WTC11 (cell line): ENCODE measurements at regions not wholly inside any gene's neighbourhood (a gene's known extent, or its start where the extent isn't known, plus 50 kb on each side); places are given as distances from the start of the nearest gene placed in this dataset.

ENCODE experiments used
- ATAC-seq: fragments of 200-7000 bp; cut with Tn5 transposase; 2 replicates; pipeline ENCODE4 v1.10.0; 2021; ENCODE audit warnings: mild to moderate bottlenecking, moderate library complexity
- CTCF ChIA-PET: fragments of 300-600 bp; sonication (Branson Sonifier 250); formaldehyde crosslinking; loops from one replicate; lab custom pipeline; 2021; ENCODE audit warnings: antibody characterized with exemption; lab: Charles Lee
- POLR2A ChIA-PET: fragments of 350-600 bp; sonication (Branson Sonifier 250); formaldehyde crosslinking; loops from one replicate; lab custom pipeline; 2021; ENCODE audit warnings: antibody characterized with exemption; lab: Charles Lee
- DNase-seq: peaks from one replicate; pipeline ENCODE4 v3.0.0; 2021; ENCODE audit warnings: low spot score
- H3K27ac Mint-ChIP-seq: 2 replicates; pipeline ENCODE4 v1.8.0; 2021; ENCODE audit warnings: mixed read lengths
- H3K27me3 Mint-ChIP-seq: 2 replicates; pipeline ENCODE4 v1.8.0; 2021; ENCODE audit warnings: low read depth, mild to moderate bottlenecking, moderate library complexity, mixed read lengths
- H3K36me3 Mint-ChIP-seq: 2 replicates; pipeline ENCODE4 v1.8.0; 2021; ENCODE audit warnings: mixed read lengths
- H3K4me1 Mint-ChIP-seq: 2 replicates; pipeline ENCODE4 v1.8.0; 2022; ENCODE audit warnings: mixed read lengths
- H3K4me3 Mint-ChIP-seq: 2 replicates; pipeline ENCODE4 v1.8.0; 2021; ENCODE audit warnings: mild to moderate bottlenecking, moderate library complexity, mixed read lengths
- H3K9me3 Mint-ChIP-seq: 2 replicates; pipeline ENCODE4 v1.8.0; 2021; ENCODE audit warnings: mixed read lengths
- ATF3 ChIP-seq: sonication (generic); formaldehyde crosslinking; conservative IDR thresholded peaks from 2 replicates; pipeline ENCODE4 v1.8.1; 2022; ENCODE audit warnings: mild to moderate bottlenecking, missing genetic modification reagents
- CDX4 ChIP-seq: fragments of 250-450 bp; sonication (Bioruptor Pico); IDR thresholded peaks from 2 replicates; pipeline ENCODE4 v1.9.0; 2021; ENCODE audit warnings: moderate library complexity, mild to moderate bottlenecking, inconsistent platforms, borderline replicate concordance
- E2F5 ChIP-seq: sonication (generic); formaldehyde crosslinking; IDR thresholded peaks from 2 replicates; pipeline ENCODE4 v1.8.1; 2022; ENCODE audit warnings: mild to moderate bottlenecking, moderate library complexity, missing genetic modification reagents
- ELF4 ChIP-seq: sonication (generic); formaldehyde crosslinking; IDR thresholded peaks from 2 replicates; pipeline ENCODE4 v1.8.1; 2022; ENCODE audit warnings: low read depth, mild to moderate bottlenecking, moderate library complexity, missing genetic modification reagents
- ERG ChIP-seq: fragments of 250-450 bp; sonication (Bioruptor Pico); IDR thresholded peaks from 2 replicates; pipeline ENCODE4 v1.8.0; 2021; ENCODE audit warnings: mild to moderate bottlenecking
- ETV6 ChIP-seq: sonication (generic); formaldehyde crosslinking; IDR thresholded peaks from 2 replicates; pipeline ENCODE4 v1.8.1; 2022; ENCODE audit warnings: mild to moderate bottlenecking, missing genetic modification reagents
- FOXP1 ChIP-seq: sonication (generic); formaldehyde crosslinking; IDR thresholded peaks from 2 replicates; pipeline ENCODE4 v1.8.0; 2022; ENCODE audit warnings: missing genetic modification reagents, mild to moderate bottlenecking, moderate library complexity, borderline replicate concordance
- HMGXB4 ChIP-seq: sonication (generic); formaldehyde crosslinking; IDR thresholded peaks from 2 replicates; pipeline ENCODE4 v1.8.1; 2023; ENCODE audit warnings: mild to moderate bottlenecking, moderate library complexity, missing genetic modification reagents
- IRF1 ChIP-seq: sonication (generic); formaldehyde crosslinking; IDR thresholded peaks from 2 replicates; pipeline ENCODE4 v1.8.0; 2023; ENCODE audit warnings: missing genetic modification reagents
- IRF2 ChIP-seq: sonication (generic); formaldehyde crosslinking; IDR thresholded peaks from 2 replicates; pipeline ENCODE4 v1.8.0; 2022; ENCODE audit warnings: low read depth, missing genetic modification reagents, borderline replicate concordance
- KAT7 ChIP-seq: sonication (generic); formaldehyde crosslinking; IDR thresholded peaks from 2 replicates; pipeline ENCODE4 v1.8.1; 2023; ENCODE audit warnings: missing genetic modification reagents, mild to moderate bottlenecking, borderline replicate concordance
- MAX ChIP-seq: sonication (generic); formaldehyde crosslinking; IDR thresholded peaks from 2 replicates; pipeline ENCODE4 v1.8.0; 2022; ENCODE audit warnings: mild to moderate bottlenecking, missing genetic modification reagents
- MLX ChIP-seq: sonication (generic); formaldehyde crosslinking; IDR thresholded peaks from 2 replicates; pipeline ENCODE4 v1.8.1; 2023; ENCODE audit warnings: mild to moderate bottlenecking, missing genetic modification reagents, moderate library complexity
- NFATC4 ChIP-seq: fragments of 250-450 bp; sonication (Bioruptor Pico); IDR thresholded peaks from 2 replicates; pipeline ENCODE4 v1.9.0; 2021; ENCODE audit warnings: mild to moderate bottlenecking
- NFE2L1 ChIP-seq: sonication (generic); formaldehyde crosslinking; IDR thresholded peaks from 2 replicates; pipeline ENCODE4 v1.8.1; 2023; ENCODE audit warnings: missing genetic modification reagents
- OVOL2 ChIP-seq: fragments of 250-450 bp; sonication (Bioruptor Pico); IDR thresholded peaks from 2 replicates; pipeline ENCODE4 v1.9.0; 2021; ENCODE audit warnings: mild to moderate bottlenecking, borderline replicate concordance
- PRDM15 ChIP-seq: sonication (generic); formaldehyde crosslinking; IDR thresholded peaks from 2 replicates; pipeline ENCODE4 v1.8.0; 2022; ENCODE audit warnings: missing genetic modification reagents
- PRRX2 ChIP-seq: fragments of 250-450 bp; sonication (Bioruptor Pico); IDR thresholded peaks from 2 replicates; pipeline ENCODE4 v1.8.0; 2021; ENCODE audit warnings: mild to moderate bottlenecking
- RELA ChIP-seq: sonication (generic); formaldehyde crosslinking; IDR thresholded peaks from 2 replicates; pipeline ENCODE4 v1.8.1; 2022; ENCODE audit warnings: missing genetic modification reagents, mild to moderate bottlenecking, borderline replicate concordance
- SMAD3 ChIP-seq: sonication (generic); formaldehyde crosslinking; IDR thresholded peaks from 2 replicates; pipeline ENCODE4 v1.8.0; 2022; ENCODE audit warnings: missing genetic modification reagents, mild to moderate bottlenecking, borderline replicate concordance
- SP1 ChIP-seq: sonication (generic); formaldehyde crosslinking; conservative IDR thresholded peaks from 2 replicates; pipeline ENCODE4 v1.8.1; 2022; ENCODE audit warnings: missing genetic modification reagents
- TEAD1 ChIP-seq: sonication (generic); formaldehyde crosslinking; IDR thresholded peaks from 2 replicates; pipeline ENCODE4 v1.8.0; 2022; ENCODE audit warnings: mild to moderate bottlenecking, missing genetic modification reagents
- USF1 ChIP-seq: sonication (generic); formaldehyde crosslinking; IDR thresholded peaks from 2 replicates; pipeline ENCODE4 v1.8.0; 2022; ENCODE audit warnings: mild to moderate bottlenecking, missing genetic modification reagents
- ZNF396 ChIP-seq: fragments of 250-450 bp; sonication (Bioruptor Pico); IDR thresholded peaks from 2 replicates; pipeline ENCODE4 v1.8.0; 2021; ENCODE audit warnings: mild to moderate bottlenecking, moderate library complexity, borderline replicate concordance
- ZNF416 ChIP-seq: fragments of 250-450 bp; sonication (Bioruptor Pico); IDR thresholded peaks from 2 replicates; pipeline ENCODE4 v1.9.0; 2021; ENCODE audit warnings: mild to moderate bottlenecking, inconsistent platforms
- ZNF423 ChIP-seq: fragments of 250-450 bp; sonication (Bioruptor Pico); IDR thresholded peaks from 2 replicates; pipeline ENCODE4 v2.1.2; 2022; ENCODE audit warnings: mild to moderate bottlenecking, moderate library complexity

GRCh38 chr19:31908080-31908479 is 437.3 kb upstream of the ZNF507 start (continued):
- TF ChIP-seq MLX, result no peak
- TF ChIP-seq ETV6 (CRISPR knock-in tag), result no peak
- no peak for TF ChIP-seq ATF3
- no peak for TF ChIP-seq E2F5
- no peak for TF ChIP-seq SP1 (CRISPR knock-in tag)
- no peak for TF ChIP-seq OVOL2 (CRISPR knock-in tag)
- TF ChIP-seq TEAD1 (CRISPR knock-in tag), result no peak
- no peak for TF ChIP-seq NFE2L1 (CRISPR knock-in tag)
- no peak for TF ChIP-seq KAT7 (CRISPR knock-in tag)
- no peak for TF ChIP-seq CDX4 (CRISPR knock-in tag)
- no peak for TF ChIP-seq ERG (CRISPR knock-in tag)
- no peak for TF ChIP-seq HMGXB4 (CRISPR knock-in tag)
- no peak for TF ChIP-seq ZNF416 (CRISPR knock-in tag)
- TF ChIP-seq, all 79 proteins: peak for 0

- no peak for DNase-seq
- peaks cover 7% of the 10 kb centered on the region for H3K4me1 Mint-ChIP-seq
- no peak overlapping the region for H3K27ac Mint-ChIP-seq
- H3K4me3 Mint-ChIP-seq, result no peak overlapping the region
- ATAC-seq, result no peak
- ChIA-PET POLR2A (interaction anchor here (0.6 kb wide), 1 partner anchor 54 kb away, joined by 7 read pairs; no protein-coding TSS in a partner anchor), CTCF (no interaction called here)
- no peaks in the 10 kb centered on the region for H3K27me3 Mint-ChIP-seq
- peaks cover 8% of the 10 kb centered on the region; the same call in 1 of the 2 replicates for H3K9me3 Mint-ChIP-seq
- no peaks in the 10 kb centered on the region for H3K36me3 Mint-ChIP-seq
- no peak for TF ChIP-seq ZNF396 (CRISPR knock-in tag)
- TF ChIP-seq IRF1 (CRISPR knock-in tag), result no peak
- TF ChIP-seq SMAD3, result no peak
- no peak for TF ChIP-seq ZNF423 (CRISPR knock-in tag)
- TF ChIP-seq IRF2 (CRISPR knock-in tag), result no peak
- TF ChIP-seq FOXP1, result no peak
- no peak for TF ChIP-seq MAX (CRISPR knock-in tag)
- TF ChIP-seq NFATC4, result no peak
- no peak for TF ChIP-seq PRDM15
- no peak for TF ChIP-seq ZNF416 (CRISPR knock-in tag)
- no peak for TF ChIP-seq USF1 (CRISPR knock-in tag)
- TF ChIP-seq RELA (CRISPR knock-in tag), result no peak
- no peak for TF ChIP-seq PRRX2 (CRISPR knock-in tag)
- no peak for TF ChIP-seq ELF4
Measured at GRCh38 chr19:31908496-31909225, 436.7 kb upstream of the ZNF507 start.
